ENCODE measurements at regions not wholly inside any gene's neighbourhood (a gene's known extent, or its start where the extent isn't known, plus 50 kb on each side); places are given as distances from the start of the nearest gene placed in this dataset.

GRCh38 chr3:118754406-118755252, 280.0 kb downstream of the IGSF11 start:
- H2AFZ ChIP-seq = peak overlapping the region; percentile 86

More at GRCh38 chr3:118754406-118755252, 280.0 kb downstream of the IGSF11 start:
- H3K4me2 ChIP-seq = no peak overlapping the region
- H3K36me3 Mint-ChIP-seq (ENCODE audit: low read depth) = no peaks in the 10 kb centered on the region
- no peak for DNase-seq (ENCODE audit: low spot score)
- no peaks in the 10 kb centered on the region for H3K79me2 ChIP-seq (replicated peaks; ENCODE audit: insufficient read depth)
- H3K27me3 Mint-ChIP-seq (ENCODE audit: insufficient read depth, low read depth, poor library complexity) = peaks cover 1% of the 10 kb centered on the region
- H4K20me1 ChIP-seq (replicated peaks; ENCODE audit: insufficient read depth) = no peaks in the 10 kb centered on the region
- H3K4me3 ChIP-seq = no peak overlapping the region
- H3K4me3 Mint-ChIP-seq = no peak overlapping the region
- H3K27ac Mint-ChIP-seq = no peak overlapping the region
- TF ChIP-seq EZH2 (IDR thresholded peaks at IDR 0.05; ENCODE audit: low read depth, unreplicated experiment) = no peak
- TF ChIP-seq CREB1 (CRISPR knock-in tag; IDR thresholded peaks at IDR 0.05; ENCODE audit: low read depth) = no peak
- TF ChIP-seq NANOG (IDR thresholded peaks at IDR 0.05; ENCODE audit: borderline replicate concordance) = no peak
- TF ChIP-seq STAT1 (IDR thresholded peaks at IDR 0.05; ENCODE audit: unreplicated experiment) = no peak
- TF ChIP-seq ZNF114 (CRISPR knock-in tag; IDR thresholded peaks at IDR 0.05) = no peak
- no peak for TF ChIP-seq CTCF (conservative IDR thresholded peaks at IDR 0.05; ENCODE audit: low read depth in 2 of 2)
- TF ChIP-seq JUNB (IDR thresholded peaks at IDR 0.05; ENCODE audit: unreplicated experiment) = no peak
- TF ChIP-seq ZNF331 (CRISPR knock-in tag; IDR thresholded peaks at IDR 0.05; ENCODE audit: low read depth) = no peak
- no peak for TF ChIP-seq ZNF462 (CRISPR knock-in tag; IDR thresholded peaks at IDR 0.05)
- no peak for TF ChIP-seq POLR2AphosphoS5 (IDR thresholded peaks at IDR 0.05; ENCODE audit: low read depth)
- H3K4me1 ChIP-seq (ENCODE audit: insufficient read depth) = peaks cover 4% of the 10 kb centered on the region
- no peaks in the 10 kb centered on the region for H3K36me3 ChIP-seq (ENCODE audit: insufficient read depth)
- H3K4me1 Mint-ChIP-seq = peaks cover 2% of the 10 kb centered on the region; the same call in 1 of the 3 replicates
- H3K27ac ChIP-seq (ENCODE audit: low read depth) = no peak overlapping the region
- no peaks in the 10 kb centered on the region for H3F3A ChIP-seq (replicated peaks; ENCODE audit: low read depth)
- no peak for ATAC-seq
- H3K9me2 ChIP-seq (ENCODE audit: insufficient read depth) = no peaks in the 10 kb centered on the region; the same call in 1 of the 2 replicates
- no peaks in the 10 kb centered on the region for H3K27me3 ChIP-seq (ENCODE audit: insufficient read depth)
- H3K9me3 Mint-ChIP-seq = no peaks in the 10 kb centered on the region

Measured in GM23338 (cell line).